ENCODE measurements at regions not wholly inside any gene's neighbourhood (a gene's known extent, or its start where the extent isn't known, plus 50 kb on each side); places are given as distances from the start of the nearest gene placed in this dataset.

DNA sequence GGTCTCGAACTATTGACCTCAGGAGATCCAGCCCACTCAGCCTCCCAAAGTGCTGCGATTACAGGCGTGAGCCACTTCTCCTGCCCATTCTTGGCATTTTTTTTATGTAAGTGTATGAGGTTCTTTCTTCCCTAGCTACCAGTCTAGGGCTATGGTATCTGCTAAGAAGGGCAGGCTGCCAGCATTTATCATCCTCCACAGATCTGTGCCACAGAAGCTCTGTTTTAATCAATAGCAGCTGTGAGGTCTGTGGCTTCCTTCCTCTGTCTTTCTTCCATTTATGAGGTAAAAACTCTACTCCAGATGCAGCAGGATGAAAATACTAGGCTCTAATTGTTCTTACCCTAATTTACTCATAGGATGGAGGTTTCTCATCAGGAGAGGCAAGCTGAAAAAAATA lies 1382.4 kb upstream of the ADGRB3 start:
- TF ChIP-seq, protein P1, sequence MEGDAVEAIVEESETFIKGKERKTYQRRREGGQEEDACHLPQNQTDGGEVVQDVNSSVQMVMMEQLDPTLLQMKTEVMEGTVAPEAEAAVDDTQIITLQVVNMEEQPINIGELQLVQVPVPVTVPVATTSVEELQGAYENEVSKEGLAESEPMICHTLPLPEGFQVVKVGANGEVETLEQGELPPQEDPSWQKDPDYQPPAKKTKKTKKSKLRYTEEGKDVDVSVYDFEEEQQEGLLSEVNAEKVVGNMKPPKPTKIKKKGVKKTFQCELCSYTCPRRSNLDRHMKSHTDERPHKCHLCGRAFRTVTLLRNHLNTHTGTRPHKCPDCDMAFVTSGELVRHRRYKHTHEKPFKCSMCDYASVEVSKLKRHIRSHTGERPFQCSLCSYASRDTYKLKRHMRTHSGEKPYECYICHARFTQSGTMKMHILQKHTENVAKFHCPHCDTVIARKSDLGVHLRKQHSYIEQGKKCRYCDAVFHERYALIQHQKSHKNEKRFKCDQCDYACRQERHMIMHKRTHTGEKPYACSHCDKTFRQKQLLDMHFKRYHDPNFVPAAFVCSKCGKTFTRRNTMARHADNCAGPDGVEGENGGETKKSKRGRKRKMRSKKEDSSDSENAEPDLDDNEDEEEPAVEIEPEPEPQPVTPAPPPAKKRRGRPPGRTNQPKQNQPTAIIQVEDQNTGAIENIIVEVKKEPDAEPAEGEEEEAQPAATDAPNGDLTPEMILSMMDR (IDR thresholded peaks at IDR 0.05; ENCODE audit: low read depth, low read length): no peak
- no peak for TF ChIP-seq EZH2phosphoT487 (IDR thresholded peaks at IDR 0.05; ENCODE audit: low read depth)
